Left colon (tissue), 2 donors: ENCODE measurements at regions not wholly inside any gene's neighbourhood (a gene's known extent, or its start where the extent isn't known, plus 50 kb on each side); places are given as distances from the start of the nearest gene placed in this dataset.

ENCODE experiments used
- ATAC-seq: fragments of 200-7000 bp; cut with Tn5 transposase; one replicate; pipeline ENCODE4 v1.9.1; 2020; ENCODE audit warnings: mild to moderate bottlenecking, moderate library complexity
- DNase-seq, 2 donors: peaks; one replicate each; pipeline ENCODE4 v3.0.0-alpha.2; 2020
- intact Hi-C, 2 donors: fragments of 100-400 bp; cut with DNase I in 1 of 2; cut with micrococcal nuclease in 1 of 2; formaldehyde crosslinking; loops; one replicate each; pipeline versions ENCODE4 v1.11.2 to v1.14.0; 2022; cut with DNase I, micrococcal nuclease
- donor health status: DM: no; HTN: no; CAD: no.
- donor health status: DM: yes; HTN: yes; CAD: no.

GRCh38 chr3:30945291-30945690 lies 50.8 kb upstream of the GADL1 start:
- DNase-seq (no peak), ATAC-seq (no peak)
- intact Hi-C loops = no loop called here

GRCh38 chr3:30948426-30948825 lies 54.0 kb upstream of the GADL1 start:
- intact Hi-C loops = no loop called here
- ATAC-seq (no peak), DNase-seq (no peak)

GRCh38 chr3:30951826-30952225 lies 57.4 kb upstream of the GADL1 start:
- DNase-seq (no peak), ATAC-seq (no peak)
- intact Hi-C loops = no loop called here

- DNase-seq (no peak), ATAC-seq (no peak)
- intact Hi-C loops = no loop called here
Measured at GRCh38 chr3:30952786-30953185, 58.3 kb upstream of the GADL1 start.

GRCh38 chr3:30954426-30954825 lies 60.0 kb upstream of the GADL1 start:
- DNase-seq (no peak), ATAC-seq (no peak)
- intact Hi-C loops = no loop called here

- DNase-seq = no peak
- intact Hi-C loops = no loop called here
- no peak for ATAC-seq
Measured at GRCh38 chr3:30962084-30962483, 67.6 kb upstream of the GADL1 start.

GRCh38 chr3:30962493-30962892 lies 68.0 kb upstream of the GADL1 start:
- ATAC-seq (no peak), DNase-seq (no peak)
- intact Hi-C loops = no loop called here

- ATAC-seq (no peak), DNase-seq (no peak)
- intact Hi-C loops = no loop called here
Measured at GRCh38 chr3:30963223-30963722, 68.8 kb upstream of the GADL1 start.

- DNase-seq = no peak
- intact Hi-C loops = no loop called here
- no peak for ATAC-seq
Measured at GRCh38 chr3:30964612-30965011, 70.2 kb upstream of the GADL1 start.

GRCh38 chr3:30966896-30967295 lies 72.4 kb upstream of the GADL1 start:
- intact Hi-C loops = no loop called here
- ATAC-seq (no peak), DNase-seq (no peak)

GRCh38 chr3:30970183-30970582 lies 75.7 kb upstream of the GADL1 start:
- no peak for ATAC-seq
- DNase-seq = peak in 1 of 2 donors; percentile 14
- intact Hi-C loops = no loop called here

- intact Hi-C loops = no loop called here
- DNase-seq (no peak), ATAC-seq (no peak)
Measured at GRCh38 chr3:30972449-30972848, 78.0 kb upstream of the GADL1 start.

GRCh38 chr3:30974071-30974470 lies 79.6 kb upstream of the GADL1 start:
- intact Hi-C loops = no loop called here
- DNase-seq = no peak
- ATAC-seq = no peak

GRCh38 chr3:30977592-30977991 lies 83.1 kb upstream of the GADL1 start:
- ATAC-seq (no peak), DNase-seq (no peak)
- intact Hi-C loops = no loop called here

- intact Hi-C loops = no loop called here
- no peak for ATAC-seq
- DNase-seq = no peak
Measured at GRCh38 chr3:30980993-30981392, 86.5 kb upstream of the GADL1 start.

GRCh38 chr3:30982416-30983075 lies 88.1 kb upstream of the GADL1 start:
- intact Hi-C loops = no loop called here
- DNase-seq (no peak), ATAC-seq (no peak)

GRCh38 chr3:30984855-30985749 lies 90.6 kb upstream of the GADL1 start:
- no peak for DNase-seq
- intact Hi-C loops = no loop called here
- no peak for ATAC-seq

- intact Hi-C loops = no loop called here
- DNase-seq = no peak
- no peak for ATAC-seq
Measured at GRCh38 chr3:30986551-30986950, 92.1 kb upstream of the GADL1 start.

GRCh38 chr3:30988769-30989168 lies 94.3 kb upstream of the GADL1 start:
- no peak for ATAC-seq
- DNase-seq = no peak
- intact Hi-C loops = no loop called here

GRCh38 chr3:30989276-30990030 lies 95.0 kb upstream of the GADL1 start:
- intact Hi-C loops = no loop called here
- DNase-seq = no peak
- ATAC-seq = no peak
